Stimulated activated CD8-positive, alpha-beta memory T cell treated with anti-CD3 and anti-CD28 coated beads, Interleukin-15, amount 100 ng/mL, for 24 hours (primary cell): ENCODE measurements at regions not wholly inside any gene's neighbourhood (a gene's known extent, or its start where the extent isn't known, plus 50 kb on each side); places are given as distances from the start of the nearest gene placed in this dataset.

ENCODE experiments used
- DNase-seq: peaks from one replicate; pipeline ENCODE4 v3.0.0-alpha.2; 2020; ENCODE audit warnings: low read depth

GRCh38 chr10:81784111-81784597, 90.8 kb upstream of the NRG3 start:
- no peak for DNase-seq

DNA sequence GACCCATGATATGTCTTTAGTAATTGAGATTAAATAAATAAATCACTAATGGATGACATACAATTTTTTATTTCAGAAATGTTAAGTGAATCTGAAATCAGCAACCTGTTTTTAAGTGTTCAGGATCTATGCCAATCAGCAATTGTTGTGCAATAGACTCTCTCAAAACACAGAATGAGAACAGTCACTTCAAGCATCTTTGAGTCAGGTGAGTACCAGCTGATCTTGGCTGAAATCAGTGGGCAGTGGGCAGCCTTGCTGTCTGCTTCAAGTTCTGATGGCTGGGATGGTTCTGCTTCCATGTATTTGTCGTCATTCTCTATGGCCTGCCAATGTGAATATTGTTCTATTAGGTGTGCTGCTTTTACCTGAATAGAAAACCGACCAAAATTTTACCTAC, 82.3 kb upstream of the NRG3 start:
- DNase-seq: no peak

DNA sequence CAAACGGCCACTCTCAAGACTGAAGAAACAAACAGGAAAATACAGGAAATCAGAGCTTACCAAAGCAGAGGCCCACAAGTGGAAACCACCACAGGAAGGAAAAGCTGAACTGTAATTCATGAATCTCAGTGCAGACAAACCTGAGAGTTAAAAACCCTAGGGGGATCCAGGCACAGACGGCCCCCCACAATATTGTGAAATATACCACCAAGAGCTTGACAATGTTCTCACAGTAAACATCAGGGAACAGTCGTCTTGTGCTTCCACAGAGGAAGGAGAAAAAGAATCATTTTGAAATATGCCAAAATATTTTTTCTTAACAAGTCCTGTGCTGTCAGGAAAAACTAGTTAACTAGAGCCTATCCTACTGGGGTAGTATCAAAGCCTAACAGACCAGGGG, 68.2 kb upstream of the NRG3 start:
- DNase-seq: no peak

GRCh38 chr10:81814842-81815241, 60.2 kb upstream of the NRG3 start:
- no peak for DNase-seq

DNA sequence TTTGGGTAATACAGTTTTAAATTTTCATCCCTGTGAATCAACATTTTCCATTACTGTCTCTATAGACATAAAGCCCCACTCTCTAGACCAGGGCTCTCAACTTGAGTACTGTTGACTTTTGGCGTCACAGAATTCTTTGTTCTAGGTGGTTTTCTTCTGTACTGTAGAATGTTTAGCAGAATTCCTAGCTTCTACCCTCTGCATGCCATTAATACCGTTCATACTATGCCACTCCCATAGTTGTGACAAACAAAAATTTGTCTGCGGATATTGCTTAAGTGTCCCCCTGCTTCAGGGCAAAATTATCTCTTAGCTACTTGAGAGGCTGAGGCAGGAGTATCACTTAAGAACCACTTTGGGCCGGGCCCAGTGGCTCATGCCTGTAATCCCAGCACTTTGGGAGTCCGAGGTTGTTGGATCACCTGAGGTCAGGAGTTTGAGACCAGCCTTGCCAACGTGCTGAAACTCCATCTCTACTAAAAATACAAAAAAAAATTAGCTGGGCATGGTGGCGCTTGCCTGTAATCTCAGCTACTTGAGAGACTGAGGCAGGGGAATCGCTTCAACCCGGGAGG, 57.3 kb upstream of the NRG3 start:
- no peak for DNase-seq

DNA sequence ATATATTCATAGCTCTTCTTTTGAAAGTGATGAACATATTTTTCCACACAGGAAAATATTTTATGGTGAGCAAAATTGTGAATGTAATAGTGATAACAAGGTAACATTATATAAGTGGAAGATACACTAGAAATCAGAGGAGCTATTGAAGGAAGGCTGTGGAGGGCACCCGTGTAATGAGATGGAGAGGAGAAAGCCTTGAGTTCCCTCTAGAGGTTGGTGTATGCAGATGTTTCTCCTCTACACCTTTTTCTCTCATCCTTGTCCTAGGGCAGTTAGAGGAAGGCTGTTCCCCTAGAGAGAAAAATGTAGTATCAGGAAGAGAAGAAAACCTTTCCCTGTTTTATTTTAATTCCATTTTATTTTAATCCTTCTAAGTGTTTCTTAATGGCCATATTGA, 54.6 kb upstream of the NRG3 start:
- DNase-seq: no peak
